NCI-H128 (cell line): ENCODE measurements at regions not wholly inside any gene's neighbourhood (a gene's known extent, or its start where the extent isn't known, plus 50 kb on each side); places are given as distances from the start of the nearest gene placed in this dataset.

Experiments used
- DNase-seq: peaks from one replicate; lab custom pipeline; 2025; ENCODE audit not compliant: unreplicated experiment; lab: John Stamatoyannopoulos, UW

DNA sequence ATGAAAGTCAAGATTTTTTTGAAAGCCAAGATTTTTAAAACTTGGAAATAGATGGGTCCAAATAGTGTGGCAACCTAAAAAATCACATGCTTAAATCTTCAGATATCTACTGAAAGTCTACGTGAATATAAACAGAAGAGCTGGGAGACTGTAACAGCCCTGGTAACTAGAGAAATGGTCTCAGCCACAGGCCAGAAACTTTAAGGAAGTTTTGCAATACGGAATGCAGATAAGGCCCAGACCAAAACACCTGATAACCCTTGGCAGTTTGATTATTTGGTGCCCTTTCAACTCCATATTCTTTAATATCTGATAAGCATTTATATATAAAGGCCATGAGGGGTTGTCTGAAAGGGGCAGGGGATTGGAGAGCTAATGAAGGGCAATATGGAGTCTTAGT lies 537.3 kb upstream of the TGFBR2 start:
- DNase-seq = no peak

GRCh38 chr3:30073040-30073439 lies 533.4 kb upstream of the TGFBR2 start:
- DNase-seq = no peak

DNA sequence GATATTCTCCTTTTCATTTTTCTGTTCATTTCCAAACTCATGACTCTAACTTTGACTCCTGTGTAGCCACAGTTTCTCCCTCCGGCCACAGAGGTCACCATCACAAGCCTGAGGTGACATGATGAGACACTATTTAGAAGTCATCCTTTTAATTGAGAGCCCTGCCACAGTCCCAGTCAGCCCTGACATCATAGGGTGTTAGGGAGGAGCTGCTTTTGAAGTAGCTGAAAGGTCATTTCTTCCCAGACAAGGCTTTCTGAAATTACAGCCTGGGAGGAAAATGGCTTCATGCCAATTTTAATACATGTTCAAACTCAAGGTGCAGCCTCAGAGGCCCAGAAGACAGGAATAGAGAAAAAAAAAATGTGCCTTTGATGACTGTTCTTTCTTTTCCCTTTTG lies 532.8 kb upstream of the TGFBR2 start:
- no peak for DNase-seq

GRCh38 chr3:30075514-30075913 lies 530.9 kb upstream of the TGFBR2 start:
- DNase-seq = no peak

- DNase-seq = no peak
Measured at GRCh38 chr3:30076899-30077298, 529.5 kb upstream of the TGFBR2 start.

- DNase-seq = no peak
Measured at GRCh38 chr3:30077746-30078145, 528.7 kb upstream of the TGFBR2 start.

DNA sequence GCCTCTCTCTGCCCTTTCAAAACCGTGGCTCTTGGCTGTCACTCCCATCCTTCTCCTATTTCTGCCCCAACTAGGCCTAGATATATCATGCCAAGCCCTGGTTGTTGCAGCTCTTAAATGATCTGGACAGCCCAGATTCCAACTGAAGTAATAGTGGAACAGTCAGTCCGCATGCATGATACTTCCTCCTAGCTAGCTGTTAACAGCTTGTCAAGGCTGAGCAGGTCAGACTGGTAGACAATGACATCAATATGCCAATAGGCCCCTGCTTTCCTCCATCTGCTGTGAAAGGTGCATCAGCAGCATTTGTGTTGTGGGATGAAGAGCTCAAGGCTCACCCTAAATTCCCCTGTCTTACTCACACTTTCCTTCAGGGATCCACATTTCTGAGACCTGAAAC lies 527.7 kb upstream of the TGFBR2 start:
- no peak for DNase-seq

DNA sequence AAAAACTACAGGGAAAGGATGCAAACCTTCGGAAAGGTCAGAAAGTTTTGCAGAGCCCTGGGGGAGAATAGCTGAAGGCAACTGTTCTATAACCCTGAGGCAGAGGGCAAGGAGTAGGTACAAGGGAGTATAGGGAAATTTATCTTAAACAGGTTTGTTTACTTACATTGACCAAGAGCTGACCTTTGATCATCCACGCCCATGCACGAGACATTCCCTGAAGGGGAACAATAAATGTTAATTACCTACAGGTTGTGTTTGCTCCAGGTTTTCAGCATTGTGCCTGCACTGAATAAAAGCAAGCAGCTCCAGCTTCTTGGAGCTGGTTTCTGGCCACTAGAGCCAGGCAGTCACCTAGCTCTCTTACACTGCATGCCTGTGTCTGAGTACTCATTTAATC lies 524.5 kb upstream of the TGFBR2 start:
- no peak for DNase-seq

- DNase-seq = no peak
Measured at GRCh38 chr3:30082652-30083051, 523.7 kb upstream of the TGFBR2 start.

- DNase-seq = no peak
Measured at GRCh38 chr3:30083315-30083714, 523.1 kb upstream of the TGFBR2 start.

- no peak for DNase-seq
Measured at GRCh38 chr3:30084316-30084715, 522.1 kb upstream of the TGFBR2 start.

DNA sequence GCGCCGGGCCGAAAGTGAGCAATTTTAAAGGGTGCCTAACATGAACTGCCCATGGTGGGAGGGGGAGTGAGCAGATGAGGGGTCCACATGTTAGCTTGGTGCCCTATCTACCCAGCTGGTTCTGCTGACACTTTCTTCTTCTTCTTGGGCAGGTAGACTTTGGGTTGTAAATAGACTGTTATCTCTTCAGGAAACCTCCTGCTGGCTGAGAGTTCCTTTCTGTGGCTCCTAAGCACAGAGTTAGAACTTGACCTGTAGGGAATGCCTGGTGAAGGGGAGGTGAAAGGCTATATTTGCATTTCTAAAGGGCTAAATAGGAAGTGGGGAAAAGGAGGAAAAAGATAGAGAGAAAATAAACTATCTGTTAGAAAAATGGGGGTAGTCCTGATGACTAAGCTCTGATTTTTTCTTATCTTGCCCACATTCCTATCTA lies 521.4 kb upstream of the TGFBR2 start:
- DNase-seq = no peak

- DNase-seq = no peak
Measured at GRCh38 chr3:30085486-30085885, 520.9 kb upstream of the TGFBR2 start.

- DNase-seq = no peak
Measured at GRCh38 chr3:30091686-30092085, 514.7 kb upstream of the TGFBR2 start.

DNA sequence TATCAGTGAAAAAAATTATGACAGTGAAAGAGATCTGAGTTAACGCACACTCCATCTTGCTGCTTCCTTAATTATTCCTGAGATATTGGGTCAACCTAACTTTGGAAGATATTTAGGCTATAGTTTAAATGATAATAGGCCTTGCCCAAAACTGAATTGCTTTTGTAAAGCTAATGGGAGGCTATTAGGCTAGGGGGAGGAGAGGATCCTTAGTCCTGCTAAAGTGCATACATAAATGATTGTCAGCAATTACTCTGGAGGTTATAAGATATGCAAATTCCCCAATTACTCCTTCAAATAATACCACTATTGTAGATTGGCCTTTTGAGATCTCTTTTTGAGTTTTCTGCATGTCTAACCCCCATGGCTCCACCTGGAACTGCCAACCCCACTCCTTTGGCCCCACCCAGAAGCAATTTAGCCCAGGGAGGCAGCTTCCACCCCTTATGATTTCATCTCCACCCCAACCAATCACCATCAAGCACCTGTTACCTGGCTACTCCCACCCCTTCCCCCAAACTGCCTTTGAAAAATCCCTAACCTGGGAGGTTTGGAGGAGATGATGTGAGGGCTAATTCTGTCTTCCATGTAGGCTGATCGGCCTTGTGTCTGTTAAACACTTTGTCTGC lies 509.3 kb upstream of the TGFBR2 start:
- no peak for DNase-seq

GRCh38 chr3:30098243-30098642 lies 508.2 kb upstream of the TGFBR2 start:
- DNase-seq = no peak

DNA sequence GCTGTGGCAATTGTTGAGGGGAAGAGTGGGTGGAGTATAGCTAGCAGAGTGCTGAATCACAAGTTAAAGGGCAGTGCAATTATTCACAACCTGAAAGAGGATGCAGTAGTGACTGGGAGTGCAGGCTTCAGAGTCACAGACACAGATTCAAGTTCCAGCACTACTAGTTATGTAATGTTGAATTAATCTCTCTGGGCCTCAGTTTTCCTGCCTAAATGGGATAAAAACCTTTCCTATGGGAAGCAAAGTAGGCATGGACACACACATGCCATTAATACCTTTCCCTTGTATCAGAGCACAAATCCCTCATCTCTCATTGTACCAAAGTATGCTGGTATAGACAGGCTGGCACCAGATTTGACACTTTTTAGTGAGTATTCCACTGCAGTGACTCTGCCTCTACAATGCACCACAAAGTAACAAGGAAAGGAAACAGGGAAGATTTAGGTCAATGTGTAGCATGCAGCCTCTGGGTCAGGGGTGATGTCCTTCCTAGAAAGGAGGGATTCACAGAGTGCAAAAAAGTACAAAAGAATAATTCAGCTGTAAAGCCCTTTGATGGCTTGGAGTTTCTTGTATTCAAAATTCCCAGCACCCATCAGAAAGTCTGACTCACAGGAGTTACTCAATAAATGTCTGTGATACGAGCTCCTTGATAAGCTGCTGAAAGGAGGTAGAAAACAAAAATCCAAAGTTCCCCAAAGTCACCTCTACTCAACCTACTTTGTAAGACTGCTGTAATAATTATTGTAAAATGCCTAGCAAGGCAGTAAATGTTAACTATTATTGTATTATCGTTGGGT lies 507.5 kb upstream of the TGFBR2 start:
- DNase-seq = no peak

DNA sequence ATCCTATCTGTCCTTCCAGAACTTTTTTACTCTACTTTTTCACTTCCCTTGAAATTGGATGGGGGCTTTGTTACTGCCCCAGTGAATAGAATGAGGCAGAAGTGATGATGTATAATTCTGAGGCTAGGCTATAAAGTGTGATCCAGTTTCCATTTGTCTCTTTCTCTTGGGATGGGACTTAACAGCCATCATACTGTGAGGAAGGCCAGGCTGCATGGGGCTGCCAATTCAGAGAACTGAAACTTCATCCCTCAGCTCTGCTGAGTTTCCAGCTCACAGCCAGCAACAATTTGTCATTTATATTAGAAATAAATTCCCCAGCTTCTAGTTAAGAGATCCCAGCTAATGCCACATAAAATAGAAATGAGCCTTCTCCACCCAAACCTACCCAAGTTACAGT lies 504.0 kb upstream of the TGFBR2 start:
- DNase-seq = no peak

GRCh38 chr3:30103186-30103585 lies 503.2 kb upstream of the TGFBR2 start:
- no peak for DNase-seq

- no peak for DNase-seq
Measured at GRCh38 chr3:30107531-30107930, 498.9 kb upstream of the TGFBR2 start.

GRCh38 chr3:30112411-30112810 lies 494.0 kb upstream of the TGFBR2 start:
- DNase-seq = no peak

DNA sequence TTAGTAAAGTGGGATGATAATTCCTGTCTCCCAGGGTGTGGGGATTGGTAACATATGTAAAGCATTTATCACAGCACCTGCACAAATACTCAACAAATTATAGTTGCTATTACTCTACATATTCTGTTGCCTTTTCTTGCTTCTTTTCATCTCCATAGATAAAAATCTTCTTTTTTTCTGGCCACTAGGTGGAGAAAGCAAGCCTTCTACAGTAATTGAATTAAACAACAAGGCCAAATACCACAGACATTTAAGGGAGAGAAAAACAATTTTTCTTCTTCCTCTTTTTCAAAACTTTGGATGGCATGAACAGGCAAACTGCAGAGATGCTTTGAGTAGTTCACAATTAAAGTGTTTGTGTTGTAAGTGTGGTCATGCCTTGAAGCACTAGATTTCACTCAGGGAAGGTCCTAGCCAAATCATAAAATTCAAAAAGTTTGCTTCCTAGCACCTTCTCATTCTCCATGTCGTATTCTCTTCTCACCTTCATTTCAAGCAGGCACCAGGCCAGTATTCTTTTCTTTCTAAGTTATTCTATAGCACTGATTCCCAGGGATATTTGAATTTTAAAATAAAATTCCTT lies 493.4 kb upstream of the TGFBR2 start:
- no peak for DNase-seq
